ENCODE measurements at regions not wholly inside any gene's neighbourhood (a gene's known extent, or its start where the extent isn't known, plus 50 kb on each side); places are given as distances from the start of the nearest gene placed in this dataset.
A peak's percentile ranks its signal among the peaks of the same experiment; 100 is the strongest.

- Mint-ChIP-seq H3K27me3 (ENCODE audit: insufficient read depth, unreplicated experiment) (peaks cover 7% of the 10 kb centered on the region), H3K36me3 (ENCODE audit: insufficient read depth, unreplicated experiment) (no peaks in the 10 kb centered on the region), H3K4me1 (ENCODE audit: low read depth, unreplicated experiment) (peaks cover 7% of the 10 kb centered on the region), H3K27ac (ENCODE audit: unreplicated experiment) (no peak overlapping the region), H3K9me3 (ENCODE audit: unreplicated experiment) (no peaks in the 10 kb centered on the region), H3K4me3 (ENCODE audit: unreplicated experiment) (no peak overlapping the region)
- ChIA-PET POLR2A (no interaction called here), CTCF (interaction anchor here (0.6 kb wide), 1 partner anchor 16 kb away, joined by 3 read pairs; no protein-coding TSS in a partner anchor)
- H3K4me1 ChIP-seq: no peaks in the 10 kb centered on the region
- no peaks in the 10 kb centered on the region for H3K9me3 ChIP-seq
- no TSS peak for BruUV-seq (replicated peaks)
- H3K27me3 ChIP-seq (replicated peaks; ENCODE audit: control insufficient read depth, insufficient read depth, low read length): no peaks in the 10 kb centered on the region
- H3K36me3 ChIP-seq (ENCODE audit: control insufficient read depth, insufficient read depth, low read length): no peaks in the 10 kb centered on the region
- no peak for TF ChIP-seq CTCF (IDR thresholded peaks at IDR 0.05; ENCODE audit: insufficient read depth in 1 of 2, low read depth in 1 of 2, low read length in 1 of 2, severe bottlenecking in 1 of 2, unreplicated experiment in 1 of 2)
- intact Hi-C loops (cut with micrococcal nuclease; ENCODE audit: unreplicated experiment): no loop called here
- no peak for DNase-seq
- H3K4me3 ChIP-seq (ENCODE audit: low read depth, low read length): no peak overlapping the region
Observed at GRCh38 chr11:16685914-16686313, 52.5 kb upstream of the C11orf58 start.

- ChIA-PET POLR2A (no interaction called here), CTCF (no interaction called here)
- H3K36me3 ChIP-seq (ENCODE audit: control insufficient read depth, insufficient read depth, low read length): no peaks in the 10 kb centered on the region
- Mint-ChIP-seq H3K4me3 (ENCODE audit: unreplicated experiment) (no peak overlapping the region), H3K36me3 (ENCODE audit: insufficient read depth, unreplicated experiment) (no peaks in the 10 kb centered on the region), H3K27me3 (ENCODE audit: insufficient read depth, unreplicated experiment) (peaks cover 15% of the 10 kb centered on the region), H3K27ac (ENCODE audit: unreplicated experiment) (no peak overlapping the region), H3K4me1 (ENCODE audit: low read depth, unreplicated experiment) (no peaks in the 10 kb centered on the region), H3K9me3 (ENCODE audit: unreplicated experiment) (peaks cover 10% of the 10 kb centered on the region)
- no peaks in the 10 kb centered on the region; the same call in 1 of the 2 replicates for H3K27me3 ChIP-seq (replicated peaks; ENCODE audit: control insufficient read depth, insufficient read depth, low read length)
- no TSS peak for BruUV-seq (replicated peaks)
- no peaks in the 10 kb centered on the region for H3K4me1 ChIP-seq
- DNase-seq: no peak
- 0 out of 2 replicates have a peak, but pooled peaks cover 7% of the 10 kb centered on the region for H3K9me3 ChIP-seq
- intact Hi-C loops (cut with micrococcal nuclease; ENCODE audit: unreplicated experiment): no loop called here
- TF ChIP-seq CTCF (IDR thresholded peaks at IDR 0.05; ENCODE audit: insufficient read depth in 1 of 2, low read depth in 1 of 2, low read length in 1 of 2, severe bottlenecking in 1 of 2, unreplicated experiment in 1 of 2): no peak
- H3K4me3 ChIP-seq (ENCODE audit: low read depth, low read length): no peak overlapping the region
Observed at GRCh38 chr11:16678466-16679116, 59.9 kb upstream of the C11orf58 start.

- CTCF ChIA-PET: interaction anchor here (0.6 kb wide), 1 partner anchor 16 kb away, joined by 3 read pairs; no protein-coding TSS in a partner anchor
- peak overlapping the region; percentile 84 for H3K27ac Mint-ChIP-seq (ENCODE audit: unreplicated experiment)
- peaks cover 41% of the 10 kb centered on the region for H3K9me3 Mint-ChIP-seq (ENCODE audit: unreplicated experiment)
- Histone ChIP-seq H3K36me3 (ENCODE audit: control insufficient read depth, insufficient read depth, low read length) (no peaks in the 10 kb centered on the region), H3K27me3 (replicated peaks; ENCODE audit: control insufficient read depth, insufficient read depth, low read length) (no peaks in the 10 kb centered on the region), H3K4me3 (ENCODE audit: low read depth, low read length) (no peak overlapping the region), H3K4me1 (peaks cover 6% of the 10 kb centered on the region; the same call in 1 of the 2 replicates), H3K9me3 (peaks cover 1% of the 10 kb centered on the region; the same call in 1 of the 2 replicates)
- peaks cover 12% of the 10 kb centered on the region for H3K4me1 Mint-ChIP-seq (ENCODE audit: low read depth, unreplicated experiment)
- H3K36me3 Mint-ChIP-seq (ENCODE audit: insufficient read depth, unreplicated experiment): no peaks in the 10 kb centered on the region
- no peaks in the 10 kb centered on the region for H3K27me3 Mint-ChIP-seq (ENCODE audit: insufficient read depth, unreplicated experiment)
- peak; percentile 52 to 68 for DNase-seq
- intact Hi-C loops (cut with micrococcal nuclease; ENCODE audit: unreplicated experiment): no loop called here
- no peak overlapping the region for H3K4me3 Mint-ChIP-seq (ENCODE audit: unreplicated experiment)
- no TSS peak for BruUV-seq (replicated peaks)
- TF ChIP-seq CTCF (IDR thresholded peaks at IDR 0.05; ENCODE audit: insufficient read depth in 1 of 2, low read depth in 1 of 2, low read length in 1 of 2, severe bottlenecking in 1 of 2, unreplicated experiment in 1 of 2): no peak
- POLR2A ChIA-PET: interaction anchor here (0.5 kb wide), 1 partner anchor 407 kb away, joined by 3 read pairs; the partner anchor contains the start of gene RPS13
Observed at GRCh38 chr11:16669799-16670415, 68.5 kb upstream of the C11orf58 start.
